Lower lobe of right lung (tissue), 2 donors: ENCODE measurements at regions not wholly inside any gene's neighbourhood (a gene's known extent, or its start where the extent isn't known, plus 50 kb on each side); places are given as distances from the start of the nearest gene placed in this dataset.

Experiments
- ATAC-seq, 2 donors: fragments of 200-7000 bp; cut with Tn5 transposase; one replicate each; pipeline ENCODE4 v1.9.1; 2020 to 2022; ENCODE audit warnings: mild to moderate bottlenecking in 2 of 2, moderate library complexity in 2 of 2
- DNase-seq: peaks from one replicate; pipeline ENCODE4 v3.0.0-alpha.2; 2020
- H3K27ac ChIP-seq: fragments of 200-600 bp; one replicate; pipeline ENCODE4 v1.8.0; 2022
- H3K27me3 ChIP-seq: fragments of 200-600 bp; one replicate; pipeline ENCODE4 v1.8.0; 2022; ENCODE audit warnings: low read depth
- H3K36me3 ChIP-seq: fragments of 200-600 bp; one replicate; pipeline ENCODE4 v1.8.0; 2022; ENCODE audit warnings: mild to moderate bottlenecking
- H3K4me1 ChIP-seq: fragments of 200-600 bp; one replicate; pipeline ENCODE4 v1.8.0; 2022
- H3K4me3 ChIP-seq: fragments of 200-600 bp; one replicate; pipeline ENCODE4 v1.8.0; 2022; ENCODE audit warnings: mild to moderate bottlenecking
- H3K9me3 ChIP-seq: fragments of 200-600 bp; one replicate; pipeline ENCODE4 v1.8.0; 2022
- CTCF ChIP-seq: fragments of 200-600 bp; IDR thresholded peaks from one replicate; pipeline ENCODE4 v1.8.0; 2022; ENCODE audit warnings: antibody characterized with exemption, mild to moderate bottlenecking
- intact Hi-C: fragments of 100-400 bp; cut with DNase I; formaldehyde crosslinking; loops from one replicate; pipeline ENCODE4 v1.11.0; 2022
- donor health status: DM: no; HTN: yes; CAD: no; lungs with severe emphysema.

- Histone ChIP-seq H3K4me3 (no peak overlapping the region), H3K36me3 (no peaks in the 10 kb centered on the region), H3K9me3 (no peaks in the 10 kb centered on the region), H3K27ac (no peak overlapping the region), H3K4me1 (peaks cover 12% of the 10 kb centered on the region), H3K27me3 (no peaks in the 10 kb centered on the region)
- ATAC-seq, result no peak
- DNase-seq, result no peak
- no peak for TF ChIP-seq CTCF
- intact Hi-C loops, result no loop called here
Measured at GRCh38 chr21:35906586-35906985, 153.7 kb downstream of the SETD4 start.

- DNase-seq (no peak), ATAC-seq (no peak)
- Histone ChIP-seq H3K27me3 (no peaks in the 10 kb centered on the region), H3K36me3 (no peaks in the 10 kb centered on the region), H3K4me1 (peaks cover 12% of the 10 kb centered on the region), H3K9me3 (no peaks in the 10 kb centered on the region), H3K4me3 (no peak overlapping the region), H3K27ac (no peak overlapping the region)
- intact Hi-C loops, result no loop called here
- no peak for TF ChIP-seq CTCF
Measured at GRCh38 chr21:35905963-35906345, 154.4 kb downstream of the SETD4 start.

GRCh38 chr21:35905096-35905962, 155.0 kb downstream of the SETD4 start:
- Histone ChIP-seq H3K36me3 (no peaks in the 10 kb centered on the region), H3K4me3 (peak overlapping the region; percentile 18), H3K4me1 (peaks cover 12% of the 10 kb centered on the region), H3K27me3 (no peaks in the 10 kb centered on the region), H3K27ac (peak overlapping the region; percentile 59), H3K9me3 (no peaks in the 10 kb centered on the region)
- intact Hi-C loops, result no loop called here
- no peak for TF ChIP-seq CTCF
- DNase-seq (no peak), ATAC-seq (peak; percentile 63 to 71)

- H3K27me3 ChIP-seq, result no peaks in the 10 kb centered on the region
- no peak overlapping the region for H3K27ac ChIP-seq
- TF ChIP-seq CTCF, result no peak
- H3K36me3 ChIP-seq, result no peaks in the 10 kb centered on the region
- ATAC-seq, result no peak
- H3K9me3 ChIP-seq, result no peaks in the 10 kb centered on the region
- H3K4me3 ChIP-seq, result no peak overlapping the region
- H3K4me1 ChIP-seq, result peaks cover 7% of the 10 kb centered on the region
- intact Hi-C loops, result no loop called here
- DNase-seq, result no peak
Measured at GRCh38 chr21:35900539-35900938, 159.8 kb downstream of the SETD4 start.

GRCh38 chr21:35896060-35896459, 164.3 kb downstream of the SETD4 start:
- no peak for DNase-seq
- intact Hi-C loops, result no loop called here
- no peak for ATAC-seq

More at GRCh38 chr21:35896060-35896459, 164.3 kb downstream of the SETD4 start:
- Histone ChIP-seq H3K9me3 (no peaks in the 10 kb centered on the region), H3K36me3 (no peaks in the 10 kb centered on the region), H3K27ac (no peak overlapping the region), H3K27me3 (no peaks in the 10 kb centered on the region), H3K4me1 (no peaks in the 10 kb centered on the region), H3K4me3 (no peak overlapping the region)
- no peak for TF ChIP-seq CTCF
